ENCODE measurements at regions not wholly inside any gene's neighbourhood (a gene's known extent, or its start where the extent isn't known, plus 50 kb on each side); places are given as distances from the start of the nearest gene placed in this dataset.

DNA sequence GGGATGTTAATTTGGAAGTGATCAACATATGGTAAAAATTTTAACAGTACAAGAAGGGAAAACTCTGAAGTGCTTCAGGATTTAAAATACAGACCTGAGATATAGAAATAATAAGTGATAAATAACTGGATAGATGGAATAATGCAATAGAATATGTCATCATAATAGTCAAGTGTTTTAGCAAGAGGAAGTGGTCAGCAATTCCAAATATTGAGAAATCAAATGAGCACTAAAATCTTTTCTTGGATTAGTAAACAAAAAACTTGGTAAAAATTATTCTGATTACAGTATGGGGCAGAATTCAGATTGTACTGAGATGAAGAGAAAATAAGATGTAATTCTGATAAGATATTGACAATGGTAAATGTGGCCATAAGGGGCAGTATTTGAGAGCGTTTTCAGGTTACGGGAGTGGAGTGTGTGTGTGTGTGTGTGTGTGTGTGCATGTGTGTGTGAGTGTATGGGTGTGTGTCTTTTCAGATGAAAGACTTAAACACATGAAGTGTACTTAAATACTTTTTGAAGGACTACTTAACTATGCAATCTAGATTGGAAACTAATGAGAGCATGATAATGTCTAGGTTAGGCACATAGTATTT is 217.9 kb upstream of the ITGA4 start:
- TF ChIP-seq, protein P1, sequence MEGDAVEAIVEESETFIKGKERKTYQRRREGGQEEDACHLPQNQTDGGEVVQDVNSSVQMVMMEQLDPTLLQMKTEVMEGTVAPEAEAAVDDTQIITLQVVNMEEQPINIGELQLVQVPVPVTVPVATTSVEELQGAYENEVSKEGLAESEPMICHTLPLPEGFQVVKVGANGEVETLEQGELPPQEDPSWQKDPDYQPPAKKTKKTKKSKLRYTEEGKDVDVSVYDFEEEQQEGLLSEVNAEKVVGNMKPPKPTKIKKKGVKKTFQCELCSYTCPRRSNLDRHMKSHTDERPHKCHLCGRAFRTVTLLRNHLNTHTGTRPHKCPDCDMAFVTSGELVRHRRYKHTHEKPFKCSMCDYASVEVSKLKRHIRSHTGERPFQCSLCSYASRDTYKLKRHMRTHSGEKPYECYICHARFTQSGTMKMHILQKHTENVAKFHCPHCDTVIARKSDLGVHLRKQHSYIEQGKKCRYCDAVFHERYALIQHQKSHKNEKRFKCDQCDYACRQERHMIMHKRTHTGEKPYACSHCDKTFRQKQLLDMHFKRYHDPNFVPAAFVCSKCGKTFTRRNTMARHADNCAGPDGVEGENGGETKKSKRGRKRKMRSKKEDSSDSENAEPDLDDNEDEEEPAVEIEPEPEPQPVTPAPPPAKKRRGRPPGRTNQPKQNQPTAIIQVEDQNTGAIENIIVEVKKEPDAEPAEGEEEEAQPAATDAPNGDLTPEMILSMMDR (conservative IDR thresholded peaks at IDR 0.05) = no peak; the same call in 1 of the 2 replicates
- no peak for TF ChIP-seq EZH2 (IDR thresholded peaks at IDR 0.05; ENCODE audit: low read depth)
